Colonic mucosa (tissue), 4 donors: ENCODE measurements at regions not wholly inside any gene's neighbourhood (a gene's known extent, or its start where the extent isn't known, plus 50 kb on each side); places are given as distances from the start of the nearest gene placed in this dataset.
"Not testable (repeated sequence)": the region's sequence is repeated elsewhere in the genome, so short reads cannot be mapped to it uniquely, and the experiment has no call there.

Source experiments
- DNase-seq: peaks from one replicate; pipeline ENCODE4 v3.0.0-alpha.2; 2020
- H3K27ac ChIP-seq: fragments of 200-600 bp; one replicate; pipeline ENCODE4 v1.8.0; 2021
- H3K27me3 ChIP-seq: fragments of 200-600 bp; one replicate; pipeline ENCODE4 v1.8.0; 2021
- H3K36me3 ChIP-seq: fragments of 200-600 bp; one replicate; pipeline ENCODE4 v1.8.0; 2021
- H3K4me1 ChIP-seq: fragments of 200-600 bp; one replicate; pipeline ENCODE4 v1.8.0; 2021; ENCODE audit warnings: mild to moderate bottlenecking
- H3K4me3 ChIP-seq: fragments of 200-600 bp; one replicate; pipeline ENCODE4 v1.8.0; 2021
- H3K9ac ChIP-seq, 2 donors: one replicate each; pipeline ENCODE4 v1.7.0; 2013; ENCODE audit warnings: control low read depth in 2 of 2, low read depth in 2 of 2, low read length in 2 of 2
- H3K9me3 ChIP-seq: fragments of 200-600 bp; one replicate; pipeline ENCODE4 v1.8.0; 2021
- intact Hi-C: fragments of 100-400 bp; cut with DNase I; formaldehyde crosslinking; loops from one replicate; pipeline ENCODE4 v1.14.1; 2022
- TF ChIP-seq, protein P1 (sequence below): fragments of 200-600 bp; IDR thresholded peaks from one replicate; pipeline ENCODE4 v1.8.0; 2022; ENCODE audit warnings: antibody characterized with exemption, mild to moderate bottlenecking
- donor health status: healthy.
- donor health status: DM: no; HTN: no; CAD: no.
- donor health status: DM: no; HTN: no; CAD: no.

- Histone ChIP-seq H3K36me3 (no peaks in the 10 kb centered on the region), H3K4me1 (no peaks in the 10 kb centered on the region), H3K27ac (no peak overlapping the region), H3K9ac (no peak overlapping the region), H3K4me3 (no peak overlapping the region), H3K27me3 (no peaks in the 10 kb centered on the region), H3K9me3 (no peaks in the 10 kb centered on the region)
- TF ChIP-seq, protein P1, sequence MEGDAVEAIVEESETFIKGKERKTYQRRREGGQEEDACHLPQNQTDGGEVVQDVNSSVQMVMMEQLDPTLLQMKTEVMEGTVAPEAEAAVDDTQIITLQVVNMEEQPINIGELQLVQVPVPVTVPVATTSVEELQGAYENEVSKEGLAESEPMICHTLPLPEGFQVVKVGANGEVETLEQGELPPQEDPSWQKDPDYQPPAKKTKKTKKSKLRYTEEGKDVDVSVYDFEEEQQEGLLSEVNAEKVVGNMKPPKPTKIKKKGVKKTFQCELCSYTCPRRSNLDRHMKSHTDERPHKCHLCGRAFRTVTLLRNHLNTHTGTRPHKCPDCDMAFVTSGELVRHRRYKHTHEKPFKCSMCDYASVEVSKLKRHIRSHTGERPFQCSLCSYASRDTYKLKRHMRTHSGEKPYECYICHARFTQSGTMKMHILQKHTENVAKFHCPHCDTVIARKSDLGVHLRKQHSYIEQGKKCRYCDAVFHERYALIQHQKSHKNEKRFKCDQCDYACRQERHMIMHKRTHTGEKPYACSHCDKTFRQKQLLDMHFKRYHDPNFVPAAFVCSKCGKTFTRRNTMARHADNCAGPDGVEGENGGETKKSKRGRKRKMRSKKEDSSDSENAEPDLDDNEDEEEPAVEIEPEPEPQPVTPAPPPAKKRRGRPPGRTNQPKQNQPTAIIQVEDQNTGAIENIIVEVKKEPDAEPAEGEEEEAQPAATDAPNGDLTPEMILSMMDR = no peak
- DNase-seq = no peak
- intact Hi-C loops = no loop called here
These were observed 880.3 kb upstream of the GRIA3 start for GRCh38 chrX:122303761-122304160.

- Histone ChIP-seq H3K27ac (no peak overlapping the region), H3K9ac (no peak overlapping the region), H3K4me3 (no peak overlapping the region), H3K27me3 (no peaks in the 10 kb centered on the region), H3K4me1 (no peaks in the 10 kb centered on the region), H3K9me3 (no peaks in the 10 kb centered on the region), H3K36me3 (no peaks in the 10 kb centered on the region)
- TF ChIP-seq, protein P1 = no peak
- intact Hi-C loops = no loop called here
- DNase-seq = no peak
These were observed 839.3 kb upstream of the GRIA3 start for GRCh38 chrX:122344816-122345215.

DNA sequence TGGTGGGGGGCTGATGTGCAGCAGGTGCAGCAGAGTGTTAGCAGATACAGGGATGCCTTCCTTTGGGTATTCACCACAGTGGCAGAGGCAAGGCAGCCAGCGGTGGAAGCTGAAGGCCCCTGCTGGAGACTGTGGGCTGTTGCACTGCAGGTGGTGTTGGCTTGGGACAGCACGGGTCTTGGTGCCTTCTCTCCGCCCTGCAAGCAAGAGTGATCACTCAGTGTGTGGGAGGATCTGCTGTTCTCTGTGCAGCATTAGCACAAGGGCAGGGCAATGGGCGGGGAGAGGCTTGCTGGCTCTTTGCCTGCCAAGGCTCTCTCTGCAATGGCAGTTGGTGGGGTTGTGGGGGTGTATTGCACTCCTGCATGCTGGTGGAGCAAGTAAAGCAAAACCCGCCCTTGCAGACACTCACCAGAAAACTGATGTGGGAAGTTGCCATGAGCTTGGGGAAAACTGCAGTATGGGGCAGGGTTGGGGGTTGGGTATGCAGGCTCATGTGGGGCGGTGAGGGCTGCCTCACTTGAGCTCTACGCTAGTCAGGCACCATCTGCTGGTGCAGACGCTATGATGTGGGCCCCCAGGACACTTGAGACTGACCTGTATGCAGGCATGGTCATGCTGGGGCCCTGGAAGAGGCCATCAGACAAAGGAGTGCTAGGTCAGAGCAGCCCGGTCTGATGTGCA lies 820.8 kb upstream of the GRIA3 start:
- Histone ChIP-seq H3K4me3 (no peak overlapping the region), H3K9me3 (no peaks in the 10 kb centered on the region), H3K36me3 (no peaks in the 10 kb centered on the region), H3K9ac (no peak overlapping the region), H3K27ac (no peak overlapping the region), H3K27me3 (no peaks in the 10 kb centered on the region), H3K4me1 (no peaks in the 10 kb centered on the region)
- intact Hi-C loops = no loop called here
- TF ChIP-seq, protein P1 = no peak
- no peak for DNase-seq

GRCh38 chrX:122375533-122375932 lies 808.5 kb upstream of the GRIA3 start:
- H3K36me3 ChIP-seq, H3K9me3 ChIP-seq, H3K27me3 ChIP-seq, DNase-seq, intact Hi-C loops, H3K9ac ChIP-seq, H3K4me1 ChIP-seq, H3K27ac ChIP-seq, H3K4me3 ChIP-seq: not testable (repeated sequence)

- no peak overlapping the region for H3K27ac ChIP-seq
- H3K27me3 ChIP-seq = no peaks in the 10 kb centered on the region
- H3K36me3 ChIP-seq = no peaks in the 10 kb centered on the region
- H3K9me3 ChIP-seq = no peaks in the 10 kb centered on the region
- no peak overlapping the region for H3K9ac ChIP-seq
- intact Hi-C loops = no loop called here
- no peaks in the 10 kb centered on the region for H3K4me1 ChIP-seq
- no peak for DNase-seq
- H3K4me3 ChIP-seq = no peak overlapping the region
- TF ChIP-seq, protein P1 = no peak
These were observed 795.1 kb upstream of the GRIA3 start for GRCh38 chrX:122389005-122389404.

DNA sequence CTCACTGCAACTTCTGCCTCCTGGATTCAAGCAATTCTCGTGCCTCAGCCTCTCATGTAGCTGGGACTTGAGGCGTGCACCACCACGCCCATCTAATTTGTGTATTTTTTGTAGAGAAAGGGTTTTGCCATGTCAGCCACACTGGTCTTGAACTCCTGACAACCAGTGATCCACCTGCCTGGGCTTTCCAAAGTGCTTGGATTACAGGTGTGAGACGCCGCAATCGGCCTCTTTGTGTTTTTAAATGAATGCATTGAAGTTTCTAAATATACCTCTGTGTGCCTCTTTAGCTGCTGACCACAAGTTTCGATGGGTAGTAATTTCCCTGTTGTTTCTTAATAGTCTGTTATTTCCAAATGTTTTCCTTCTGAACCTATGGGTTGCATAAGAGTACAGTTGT lies 765.3 kb upstream of the GRIA3 start:
- no peaks in the 10 kb centered on the region for H3K9me3 ChIP-seq
- no peak overlapping the region for H3K27ac ChIP-seq
- H3K27me3 ChIP-seq = no peaks in the 10 kb centered on the region
- no peaks in the 10 kb centered on the region for H3K36me3 ChIP-seq
- no peak for DNase-seq
- H3K9ac ChIP-seq = no peak overlapping the region
- no peaks in the 10 kb centered on the region for H3K4me1 ChIP-seq
- TF ChIP-seq, protein P1 = no peak
- no peak overlapping the region for H3K4me3 ChIP-seq
- intact Hi-C loops = no loop called here
